ENCODE measurements at regions not wholly inside any gene's neighbourhood (a gene's known extent, or its start where the extent isn't known, plus 50 kb on each side); places are given as distances from the start of the nearest gene placed in this dataset.

- ChIA-PET POLR2A (no interaction called here), CTCF (no interaction called here)
- 97% methylated on average over 4 of the region's 5 CpGs for WGBS (ENCODE audit: insufficient coverage)
- DNase-seq: no peak
- Histone ChIP-seq H3K36me3 (ENCODE audit: control insufficient read depth in 4 of 4, insufficient read depth in 4 of 4, low read length in 3 of 4) (no peaks in the 10 kb centered on the region), H3K27me3 (replicated peaks in 2 of 5; ENCODE audit: control insufficient read depth in 4 of 5, insufficient read depth in 5 of 5, low read length in 4 of 5) (no peaks in the 10 kb centered on the region), H3K27ac (ENCODE audit: insufficient read depth in 1 of 2, low read depth in 1 of 2, low read length in 2 of 2, poor library complexity in 1 of 2, severe bottlenecking in 2 of 2) (no peak overlapping the region), H3K9me3 (ENCODE audit: control extremely low read depth in 1 of 5, control insufficient read depth in 4 of 5, insufficient read depth in 2 of 5, low read depth in 1 of 5, low read length in 4 of 5) (no peaks in the 10 kb centered on the region), H3K4me3 (ENCODE audit: control insufficient read depth in 1 of 7, extremely low read depth in 1 of 7, insufficient read depth in 4 of 7, low read depth in 2 of 7, low read length in 6 of 7) (no peak overlapping the region), H3K4me1 (ENCODE audit: control extremely low read depth in 1 of 4, control insufficient read depth in 4 of 4, insufficient read depth in 4 of 4, low read length in 3 of 4) (no peaks in the 10 kb centered on the region)
Measured at GRCh38 chr2:208584378-208584985, 177.9 kb downstream of the PTH2R start.

GRCh38 chr2:208586516-208586915 is 179.9 kb downstream of the PTH2R start:
- no peak overlapping the region for H3K4me3 ChIP-seq (ENCODE audit: control insufficient read depth in 1 of 7, extremely low read depth in 1 of 7, insufficient read depth in 4 of 7, low read depth in 2 of 7, low read length in 6 of 7)
- H3K27me3 ChIP-seq (replicated peaks in 2 of 5; ENCODE audit: control insufficient read depth in 4 of 5, insufficient read depth in 5 of 5, low read length in 4 of 5): no peaks in the 10 kb centered on the region
- no CpG with 5 or more reads among the region's 2 CpGs for WGBS (ENCODE audit: insufficient coverage)
- no peak overlapping the region for H3K27ac ChIP-seq (ENCODE audit: insufficient read depth in 1 of 2, low read depth in 1 of 2, low read length in 2 of 2, poor library complexity in 1 of 2, severe bottlenecking in 2 of 2)
- no peaks in the 10 kb centered on the region for H3K36me3 ChIP-seq (ENCODE audit: control insufficient read depth in 4 of 4, insufficient read depth in 4 of 4, low read length in 3 of 4)
- ChIA-PET POLR2A (no interaction called here), CTCF (no interaction called here)
- no peak for DNase-seq
- H3K9me3 ChIP-seq (ENCODE audit: control extremely low read depth in 1 of 5, control insufficient read depth in 4 of 5, insufficient read depth in 2 of 5, low read depth in 1 of 5, low read length in 4 of 5): no peaks in the 10 kb centered on the region
- no peaks in the 10 kb centered on the region for H3K4me1 ChIP-seq (ENCODE audit: control extremely low read depth in 1 of 4, control insufficient read depth in 4 of 4, insufficient read depth in 4 of 4, low read length in 3 of 4)

GRCh38 chr2:208594642-208595385 is 188.2 kb downstream of the PTH2R start:
- Histone ChIP-seq H3K4me1 (ENCODE audit: control extremely low read depth in 1 of 4, control insufficient read depth in 4 of 4, insufficient read depth in 4 of 4, low read length in 3 of 4) (no peaks in the 10 kb centered on the region), H3K27me3 (replicated peaks in 2 of 5; ENCODE audit: control insufficient read depth in 4 of 5, insufficient read depth in 5 of 5, low read length in 4 of 5) (no peaks in the 10 kb centered on the region), H3K27ac (ENCODE audit: insufficient read depth in 1 of 2, low read depth in 1 of 2, low read length in 2 of 2, poor library complexity in 1 of 2, severe bottlenecking in 2 of 2) (no peak overlapping the region), H3K4me3 (ENCODE audit: control insufficient read depth in 1 of 7, extremely low read depth in 1 of 7, insufficient read depth in 4 of 7, low read depth in 2 of 7, low read length in 6 of 7) (no peak overlapping the region), H3K36me3 (ENCODE audit: control insufficient read depth in 4 of 4, insufficient read depth in 4 of 4, low read length in 3 of 4) (no peaks in the 10 kb centered on the region), H3K9me3 (ENCODE audit: control extremely low read depth in 1 of 5, control insufficient read depth in 4 of 5, insufficient read depth in 2 of 5, low read depth in 1 of 5, low read length in 4 of 5) (peaks cover 0 to 7% (median 0%) of the 10 kb centered on the region in 5 experiments)
- ChIA-PET POLR2A (no interaction called here), CTCF (no interaction called here)
- no peak for DNase-seq

- no peak for DNase-seq
- 88% methylated on average over 2 of the region's 3 CpGs for WGBS (ENCODE audit: insufficient coverage)
- Histone ChIP-seq H3K27ac (ENCODE audit: insufficient read depth in 1 of 2, low read depth in 1 of 2, low read length in 2 of 2, poor library complexity in 1 of 2, severe bottlenecking in 2 of 2) (no peak overlapping the region), H3K9me3 (ENCODE audit: control extremely low read depth in 1 of 5, control insufficient read depth in 4 of 5, insufficient read depth in 2 of 5, low read depth in 1 of 5, low read length in 4 of 5) (peaks cover 0 to 7% (median 0%) of the 10 kb centered on the region in 5 experiments), H3K4me3 (ENCODE audit: control insufficient read depth in 1 of 7, extremely low read depth in 1 of 7, insufficient read depth in 4 of 7, low read depth in 2 of 7, low read length in 6 of 7) (no peak overlapping the region), H3K4me1 (ENCODE audit: control extremely low read depth in 1 of 4, control insufficient read depth in 4 of 4, insufficient read depth in 4 of 4, low read length in 3 of 4) (no peaks in the 10 kb centered on the region), H3K36me3 (ENCODE audit: control insufficient read depth in 4 of 4, insufficient read depth in 4 of 4, low read length in 3 of 4) (no peaks in the 10 kb centered on the region), H3K27me3 (replicated peaks in 2 of 5; ENCODE audit: control insufficient read depth in 4 of 5, insufficient read depth in 5 of 5, low read length in 4 of 5) (no peaks in the 10 kb centered on the region)
- CTCF ChIA-PET: no interaction called here
- POLR2A ChIA-PET: no interaction called here
Measured at GRCh38 chr2:208595386-208596275, 189.0 kb downstream of the PTH2R start.

- POLR2A ChIA-PET: no interaction called here
- no peaks in the 10 kb centered on the region for H3K9me3 ChIP-seq (ENCODE audit: control extremely low read depth in 1 of 5, control insufficient read depth in 4 of 5, insufficient read depth in 2 of 5, low read depth in 1 of 5, low read length in 4 of 5)
- H3K36me3 ChIP-seq (ENCODE audit: control insufficient read depth in 4 of 4, insufficient read depth in 4 of 4, low read length in 3 of 4): no peaks in the 10 kb centered on the region
- CTCF ChIA-PET: no interaction called here
- no peaks in the 10 kb centered on the region for H3K4me1 ChIP-seq (ENCODE audit: control extremely low read depth in 1 of 4, control insufficient read depth in 4 of 4, insufficient read depth in 4 of 4, low read length in 3 of 4)
- 100% methylated on average over 2 of the region's 4 CpGs for WGBS (ENCODE audit: insufficient coverage)
- no peak for DNase-seq
- H3K27me3 ChIP-seq (replicated peaks in 2 of 5; ENCODE audit: control insufficient read depth in 4 of 5, insufficient read depth in 5 of 5, low read length in 4 of 5): no peaks in the 10 kb centered on the region
- no peak overlapping the region for H3K4me3 ChIP-seq (ENCODE audit: control insufficient read depth in 1 of 7, extremely low read depth in 1 of 7, insufficient read depth in 4 of 7, low read depth in 2 of 7, low read length in 6 of 7)
- no peak overlapping the region for H3K27ac ChIP-seq (ENCODE audit: insufficient read depth in 1 of 2, low read depth in 1 of 2, low read length in 2 of 2, poor library complexity in 1 of 2, severe bottlenecking in 2 of 2)
Measured at GRCh38 chr2:208607694-208608093, 201.1 kb downstream of the PTH2R start.

- H3K36me3 ChIP-seq (ENCODE audit: control insufficient read depth in 4 of 4, insufficient read depth in 4 of 4, low read length in 3 of 4): no peaks in the 10 kb centered on the region
- no peak overlapping the region for H3K4me3 ChIP-seq (ENCODE audit: control insufficient read depth in 1 of 7, extremely low read depth in 1 of 7, insufficient read depth in 4 of 7, low read depth in 2 of 7, low read length in 6 of 7)
- ChIA-PET POLR2A (no interaction called here), CTCF (no interaction called here)
- no peak for DNase-seq
- no peaks in the 10 kb centered on the region for H3K4me1 ChIP-seq (ENCODE audit: control extremely low read depth in 1 of 4, control insufficient read depth in 4 of 4, insufficient read depth in 4 of 4, low read length in 3 of 4)
- H3K9me3 ChIP-seq (ENCODE audit: control extremely low read depth in 1 of 5, control insufficient read depth in 4 of 5, insufficient read depth in 2 of 5, low read depth in 1 of 5, low read length in 4 of 5): no peaks in the 10 kb centered on the region
- WGBS (ENCODE audit: insufficient coverage): 100% methylated on average over 1 of the region's 1 CpG
- no peak overlapping the region for H3K27ac ChIP-seq (ENCODE audit: insufficient read depth in 1 of 2, low read depth in 1 of 2, low read length in 2 of 2, poor library complexity in 1 of 2, severe bottlenecking in 2 of 2)
- H3K27me3 ChIP-seq (replicated peaks in 2 of 5; ENCODE audit: control insufficient read depth in 4 of 5, insufficient read depth in 5 of 5, low read length in 4 of 5): no peaks in the 10 kb centered on the region
Measured at GRCh38 chr2:208608122-208608835, 201.7 kb downstream of the PTH2R start.

Data from common myeloid progenitor, CD34-positive (primary cell).